ENCODE measurements at regions not wholly inside any gene's neighbourhood (a gene's known extent, or its start where the extent isn't known, plus 50 kb on each side); places are given as distances from the start of the nearest gene placed in this dataset.

- Mint-ChIP-seq H3K27me3 (ENCODE audit: unreplicated experiment) (peaks cover 9% of the 10 kb centered on the region), H3K36me3 (ENCODE audit: unreplicated experiment) (no peaks in the 10 kb centered on the region), H3K27ac (ENCODE audit: unreplicated experiment) (no peak overlapping the region), H3K9me3 (ENCODE audit: unreplicated experiment) (no peaks in the 10 kb centered on the region), H3K4me3 (ENCODE audit: unreplicated experiment) (no peak overlapping the region), H3K4me1 (ENCODE audit: unreplicated experiment) (no peaks in the 10 kb centered on the region)
- no peak for DNase-seq (ENCODE audit: extremely low spot score, unreplicated experiment)
- TF ChIP-seq CTCF (IDR thresholded peaks at IDR 0.05) = no peak
These were observed 191.3 kb upstream of the MYL2 start for GRCh38 chr12:111111681-111112080.

- H3K4me3 Mint-ChIP-seq (ENCODE audit: unreplicated experiment) = no peak overlapping the region
- no peak overlapping the region for H3K27ac Mint-ChIP-seq (ENCODE audit: unreplicated experiment)
- TF ChIP-seq CTCF (IDR thresholded peaks at IDR 0.05) = no peak
- H3K27me3 Mint-ChIP-seq (ENCODE audit: unreplicated experiment) = peaks cover 5% of the 10 kb centered on the region
- H3K4me1 Mint-ChIP-seq (ENCODE audit: unreplicated experiment) = no peaks in the 10 kb centered on the region
- no peak for DNase-seq (ENCODE audit: extremely low spot score, unreplicated experiment)
- H3K9me3 Mint-ChIP-seq (ENCODE audit: unreplicated experiment) = no peaks in the 10 kb centered on the region
- no peaks in the 10 kb centered on the region for H3K36me3 Mint-ChIP-seq (ENCODE audit: unreplicated experiment)
These were observed 190.2 kb upstream of the MYL2 start for GRCh38 chr12:111110556-111110955.

GRCh38 chr12:111108726-111109125 lies 188.3 kb upstream of the MYL2 start:
- no peaks in the 10 kb centered on the region for H3K36me3 Mint-ChIP-seq (ENCODE audit: unreplicated experiment)
- TF ChIP-seq CTCF (IDR thresholded peaks at IDR 0.05) = no peak
- no peak overlapping the region for H3K27ac Mint-ChIP-seq (ENCODE audit: unreplicated experiment)
- H3K27me3 Mint-ChIP-seq (ENCODE audit: unreplicated experiment) = peaks cover 3% of the 10 kb centered on the region
- DNase-seq (ENCODE audit: extremely low spot score, unreplicated experiment) = no peak
- H3K4me3 Mint-ChIP-seq (ENCODE audit: unreplicated experiment) = no peak overlapping the region
- no peaks in the 10 kb centered on the region for H3K9me3 Mint-ChIP-seq (ENCODE audit: unreplicated experiment)
- no peaks in the 10 kb centered on the region for H3K4me1 Mint-ChIP-seq (ENCODE audit: unreplicated experiment)

GRCh38 chr12:111107392-111108178 lies 187.2 kb upstream of the MYL2 start:
- H3K9me3 Mint-ChIP-seq (ENCODE audit: unreplicated experiment) = no peaks in the 10 kb centered on the region
- no peak for TF ChIP-seq CTCF (IDR thresholded peaks at IDR 0.05)
- no peak overlapping the region for H3K27ac Mint-ChIP-seq (ENCODE audit: unreplicated experiment)
- H3K27me3 Mint-ChIP-seq (ENCODE audit: unreplicated experiment) = no peaks in the 10 kb centered on the region
- no peak overlapping the region for H3K4me3 Mint-ChIP-seq (ENCODE audit: unreplicated experiment)
- no peaks in the 10 kb centered on the region for H3K4me1 Mint-ChIP-seq (ENCODE audit: unreplicated experiment)
- H3K36me3 Mint-ChIP-seq (ENCODE audit: unreplicated experiment) = no peaks in the 10 kb centered on the region
- DNase-seq (ENCODE audit: extremely low spot score, unreplicated experiment) = no peak

- H3K4me1 Mint-ChIP-seq (ENCODE audit: unreplicated experiment) = no peaks in the 10 kb centered on the region
- TF ChIP-seq CTCF (IDR thresholded peaks at IDR 0.05) = no peak
- H3K4me3 Mint-ChIP-seq (ENCODE audit: unreplicated experiment) = no peak overlapping the region
These were observed 184.9 kb upstream of the MYL2 start for GRCh38 chr12:111105294-111105693.

More at GRCh38 chr12:111105294-111105693, 184.9 kb upstream of the MYL2 start:
- Mint-ChIP-seq H3K27ac (ENCODE audit: unreplicated experiment) (no peak overlapping the region), H3K36me3 (ENCODE audit: unreplicated experiment) (no peaks in the 10 kb centered on the region), H3K27me3 (ENCODE audit: unreplicated experiment) (no peaks in the 10 kb centered on the region), H3K9me3 (ENCODE audit: unreplicated experiment) (no peaks in the 10 kb centered on the region)
- no peak for DNase-seq (ENCODE audit: extremely low spot score, unreplicated experiment)

Measured in osteocyte (in vitro differentiated cells).